ENCODE measurements at regions not wholly inside any gene's neighbourhood (a gene's known extent, or its start where the extent isn't known, plus 50 kb on each side); places are given as distances from the start of the nearest gene placed in this dataset.

DNA sequence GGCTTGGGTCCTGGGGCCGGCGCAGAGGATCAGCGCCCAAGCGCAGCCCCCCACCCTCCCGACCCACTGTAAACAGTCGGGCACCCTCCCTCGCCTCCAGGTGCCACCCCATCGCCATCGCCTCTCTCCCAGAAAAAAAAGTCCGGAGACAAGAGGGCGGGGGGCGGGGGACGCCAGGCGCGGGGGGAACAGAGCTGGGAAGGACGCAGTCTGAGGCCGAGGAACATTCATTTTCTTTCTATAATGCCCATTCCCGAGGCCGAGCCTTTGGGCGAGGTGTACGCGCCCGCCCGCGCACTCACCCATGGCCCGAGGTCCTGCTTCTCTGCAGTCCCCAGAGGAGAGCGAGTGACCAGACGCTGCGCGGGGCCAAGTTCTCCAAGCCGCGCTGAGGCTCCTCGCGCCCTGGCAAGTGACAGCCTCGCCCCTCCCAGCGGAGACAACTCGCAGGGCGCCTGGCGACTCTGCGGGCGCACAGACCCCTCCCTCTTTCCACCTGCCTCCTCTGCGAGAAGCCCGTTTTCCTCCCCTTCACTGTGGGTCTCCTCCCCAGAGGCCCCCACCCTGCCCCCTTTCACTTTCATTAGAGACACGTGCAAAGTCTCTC lies 63.5 kb upstream of the WDR17 start:
- TF ChIP-seq, protein P1, sequence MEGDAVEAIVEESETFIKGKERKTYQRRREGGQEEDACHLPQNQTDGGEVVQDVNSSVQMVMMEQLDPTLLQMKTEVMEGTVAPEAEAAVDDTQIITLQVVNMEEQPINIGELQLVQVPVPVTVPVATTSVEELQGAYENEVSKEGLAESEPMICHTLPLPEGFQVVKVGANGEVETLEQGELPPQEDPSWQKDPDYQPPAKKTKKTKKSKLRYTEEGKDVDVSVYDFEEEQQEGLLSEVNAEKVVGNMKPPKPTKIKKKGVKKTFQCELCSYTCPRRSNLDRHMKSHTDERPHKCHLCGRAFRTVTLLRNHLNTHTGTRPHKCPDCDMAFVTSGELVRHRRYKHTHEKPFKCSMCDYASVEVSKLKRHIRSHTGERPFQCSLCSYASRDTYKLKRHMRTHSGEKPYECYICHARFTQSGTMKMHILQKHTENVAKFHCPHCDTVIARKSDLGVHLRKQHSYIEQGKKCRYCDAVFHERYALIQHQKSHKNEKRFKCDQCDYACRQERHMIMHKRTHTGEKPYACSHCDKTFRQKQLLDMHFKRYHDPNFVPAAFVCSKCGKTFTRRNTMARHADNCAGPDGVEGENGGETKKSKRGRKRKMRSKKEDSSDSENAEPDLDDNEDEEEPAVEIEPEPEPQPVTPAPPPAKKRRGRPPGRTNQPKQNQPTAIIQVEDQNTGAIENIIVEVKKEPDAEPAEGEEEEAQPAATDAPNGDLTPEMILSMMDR (IDR thresholded peaks at IDR 0.05; ENCODE audit: insufficient read depth, missing control alignments) = no peak
- DNase-seq (ENCODE audit: insufficient read length, low spot score) = peak; percentile 28
- FAIRE-seq = no peak

DNA sequence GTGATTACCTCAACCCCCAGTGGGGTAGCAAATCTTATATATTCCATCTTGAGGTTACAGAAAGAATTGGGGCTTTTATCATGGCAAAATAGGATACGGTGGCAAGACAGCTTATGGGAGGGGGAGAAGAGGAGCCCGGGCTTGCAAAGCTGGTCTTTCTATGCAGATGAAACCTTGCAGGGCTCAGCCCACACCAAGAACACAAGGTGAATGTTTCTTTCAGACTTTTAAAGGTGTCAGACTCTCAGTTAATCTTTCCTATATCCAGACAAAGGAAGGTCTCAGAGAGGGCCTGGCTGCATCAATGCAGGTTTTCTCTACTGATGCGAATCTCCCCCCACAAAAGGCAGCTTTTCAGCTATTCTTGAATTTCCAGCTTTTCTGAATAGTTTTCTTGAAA lies 59.9 kb upstream of the WDR17 start:
- FAIRE-seq = no peak
- DNase-seq (ENCODE audit: insufficient read length, low spot score) = no peak
- TF ChIP-seq, protein P1 (IDR thresholded peaks at IDR 0.05; ENCODE audit: insufficient read depth, missing control alignments) = no peak

DNA sequence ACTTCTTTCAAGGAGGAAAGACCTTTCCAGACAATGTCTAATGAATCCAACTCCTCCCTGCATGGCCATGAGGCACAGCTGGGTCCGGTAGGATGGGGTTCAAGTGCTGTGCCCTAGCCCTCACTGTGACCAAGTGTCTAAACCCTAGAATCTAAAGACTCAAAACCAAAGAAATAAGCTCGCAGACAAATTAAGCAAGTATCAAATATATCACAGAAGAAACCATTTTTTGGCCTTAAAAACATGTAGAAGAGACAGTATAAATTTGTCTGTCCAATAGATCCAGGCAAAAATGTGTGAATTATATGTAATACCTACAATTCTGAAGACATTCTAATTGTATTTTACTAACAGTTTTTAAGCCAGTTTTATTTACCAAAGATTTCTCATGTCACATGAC lies 56.4 kb upstream of the WDR17 start:
- TF ChIP-seq, protein P1 (IDR thresholded peaks at IDR 0.05; ENCODE audit: insufficient read depth, missing control alignments) = no peak
- DNase-seq (ENCODE audit: insufficient read length, low spot score) (no peak), FAIRE-seq (no peak)

DNA sequence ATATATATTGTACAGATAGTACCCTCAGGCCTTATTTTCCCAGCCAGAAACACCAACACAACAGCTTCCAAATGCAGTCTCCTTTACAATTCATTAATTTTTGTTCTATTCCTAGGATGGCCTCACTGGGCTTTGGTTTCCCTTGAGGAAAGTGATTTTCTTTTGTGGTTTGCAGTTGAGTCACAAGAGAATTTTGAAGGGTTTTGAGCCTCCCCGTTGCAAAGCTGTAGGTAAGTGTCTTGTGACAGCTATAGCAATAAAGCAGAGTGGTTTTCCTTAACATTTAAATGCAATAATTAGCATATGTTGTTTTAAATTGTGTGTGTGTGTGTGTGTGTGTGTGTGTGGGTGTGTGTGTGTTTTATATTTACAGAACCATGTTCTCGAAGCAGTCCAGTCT lies 54.1 kb upstream of the WDR17 start:
- TF ChIP-seq, protein P1 (IDR thresholded peaks at IDR 0.05; ENCODE audit: insufficient read depth, missing control alignments) = no peak
- FAIRE-seq = no peak

DNA sequence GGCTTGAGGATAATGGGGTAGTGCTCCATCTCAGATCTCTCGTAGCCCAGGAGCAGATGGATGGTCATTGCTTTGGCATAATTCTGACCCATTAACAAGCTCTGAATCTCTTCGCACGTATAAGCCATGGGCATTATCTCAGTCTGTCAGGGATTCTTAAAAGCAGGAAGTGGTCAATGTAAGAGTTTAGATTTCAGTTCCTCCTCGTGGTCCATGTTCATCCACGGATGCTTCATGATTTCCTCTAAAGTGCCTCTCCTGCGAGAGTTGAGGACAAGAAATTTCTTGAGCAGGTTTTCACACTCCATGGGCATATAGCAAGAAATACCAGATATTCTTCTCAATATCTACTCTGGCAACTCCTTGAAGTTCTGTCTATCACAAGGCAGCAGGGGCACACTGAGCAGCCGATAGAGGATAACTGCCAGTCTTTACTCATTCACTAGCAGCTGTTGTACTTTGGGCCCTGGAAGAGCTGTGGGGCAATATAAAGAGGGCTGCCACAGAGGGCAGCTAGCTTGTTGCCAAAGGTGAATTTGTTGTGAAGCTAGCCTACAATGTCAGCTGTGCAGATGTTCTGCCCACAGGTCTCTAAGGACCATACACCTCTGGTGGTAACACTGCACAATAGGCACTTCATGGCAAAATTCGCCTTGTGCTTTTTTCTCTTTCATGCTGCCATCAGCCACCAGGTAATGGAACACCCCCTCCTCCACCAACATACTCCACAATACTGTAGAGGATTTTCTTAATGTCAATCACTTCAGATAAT lies 52.0 kb upstream of the WDR17 start:
- DNase-seq (ENCODE audit: insufficient read length, low spot score) = no peak
- TF ChIP-seq, protein P1 (IDR thresholded peaks at IDR 0.05; ENCODE audit: insufficient read depth, missing control alignments) = no peak
- FAIRE-seq = no peak

More for the DNA sequence above, 54.1 kb upstream of the WDR17 start:
- no peak for DNase-seq (ENCODE audit: insufficient read length, low spot score)

DNA sequence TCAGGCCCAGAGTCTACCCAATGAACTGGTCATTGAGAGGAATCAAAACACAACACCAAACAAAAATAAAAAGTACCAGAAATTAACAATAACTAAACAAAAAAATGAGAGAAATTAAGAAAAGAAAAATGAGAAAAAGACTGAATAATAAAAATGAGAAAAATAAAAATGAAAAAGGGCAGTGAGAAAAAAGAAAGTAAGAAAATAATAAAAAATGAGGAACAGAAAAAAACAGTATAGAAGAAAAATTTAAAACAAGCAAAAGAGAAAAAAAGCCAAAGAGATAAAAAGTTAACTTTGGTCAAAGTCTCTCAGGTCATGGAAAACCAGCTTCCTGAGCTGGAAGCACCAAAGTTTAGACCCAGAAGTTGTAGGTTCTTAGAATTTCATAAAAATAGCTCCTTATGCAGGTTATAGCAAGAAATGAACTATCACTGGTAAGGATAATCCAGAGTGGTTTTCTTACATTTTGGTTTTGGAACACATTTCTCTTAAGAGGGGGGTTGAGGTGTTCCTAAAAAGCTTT lies 51.0 kb upstream of the WDR17 start:
- no peak for FAIRE-seq
- DNase-seq (ENCODE audit: insufficient read length, low spot score) = no peak
- TF ChIP-seq, protein P1 (IDR thresholded peaks at IDR 0.05; ENCODE audit: insufficient read depth, missing control alignments) = no peak
